ENCODE measurements at regions not wholly inside any gene's neighbourhood (a gene's known extent, or its start where the extent isn't known, plus 50 kb on each side); places are given as distances from the start of the nearest gene placed in this dataset.

DNA sequence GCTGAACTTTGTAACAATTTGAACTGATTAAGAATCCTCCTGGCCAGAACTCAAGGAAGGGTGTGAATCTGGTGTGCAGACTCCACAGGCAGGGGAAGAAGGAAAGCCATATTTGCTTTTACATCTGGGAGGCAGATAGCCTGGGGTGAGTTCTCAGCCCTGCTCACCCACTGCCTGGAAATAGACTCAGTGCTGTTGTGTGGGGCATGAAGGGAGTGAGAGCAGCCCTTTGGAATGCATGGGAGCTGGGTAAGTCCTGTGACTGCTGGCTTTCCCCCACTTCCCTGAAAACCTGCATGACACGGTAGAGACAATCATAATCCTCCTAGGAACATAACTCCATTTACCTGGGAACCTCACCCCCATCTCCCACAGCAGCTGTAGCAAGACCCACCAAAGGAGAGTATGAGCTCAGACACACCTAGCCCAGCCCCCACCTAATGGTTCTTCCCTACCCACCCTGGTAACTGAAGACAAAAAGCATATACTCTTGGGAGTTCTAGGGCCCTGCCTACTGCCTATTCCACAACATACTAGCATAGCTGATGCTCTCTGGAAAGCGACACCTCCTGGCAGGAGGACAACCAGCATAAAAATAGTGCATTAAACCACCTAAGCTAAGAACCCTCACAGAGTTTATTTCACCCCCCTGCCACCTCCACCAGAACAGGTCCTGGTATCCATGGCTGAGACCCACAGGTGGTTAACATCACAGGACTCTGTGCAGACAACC lies 59.3 kb upstream of the UBQLN2 start:
- H3K4me3 Mint-ChIP-seq = no peak overlapping the region
- ChIA-PET CTCF (no interaction called here), POLR2A (no interaction called here)
- ATAC-seq (ENCODE audit: poor library complexity) = no peak
- H3K36me3 Mint-ChIP-seq (ENCODE audit: low read depth) = peaks cover 2% of the 10 kb centered on the region
- Histone ChIP-seq H3K27me3 (ENCODE audit: control insufficient read depth in 1 of 2, insufficient read depth in 2 of 2, low read length in 2 of 2) (no peaks in the 10 kb centered on the region), H3K4me3 (ENCODE audit: low read length) (no peak overlapping the region), H3K9me3 (ENCODE audit: control insufficient read depth in 1 of 2, insufficient read depth in 1 of 2, low read length in 2 of 2) (peaks cover 12 to 25% of the 10 kb centered on the region in 2 experiments), H3K4me1 (ENCODE audit: insufficient read depth, low read length) (no peaks in the 10 kb centered on the region), H3K27ac (ENCODE audit: low read depth in 1 of 2, low read length in 2 of 2) (no peak overlapping the region), H3K36me3 (ENCODE audit: insufficient read depth, low read length) (no peaks in the 10 kb centered on the region)
- no peak for TF ChIP-seq CTCF (IDR thresholded peaks at IDR 0.05)
- H3K27ac Mint-ChIP-seq = no peak overlapping the region
- H3K4me1 Mint-ChIP-seq (ENCODE audit: low read depth) = no peaks in the 10 kb centered on the region
- intact Hi-C loops (cut with DNase I, micrococcal nuclease) = no loop called here
- no peak for DNase-seq
- H3K27me3 Mint-ChIP-seq = no peaks in the 10 kb centered on the region
- H3K9me3 Mint-ChIP-seq = peaks cover 1% of the 10 kb centered on the region

DNA sequence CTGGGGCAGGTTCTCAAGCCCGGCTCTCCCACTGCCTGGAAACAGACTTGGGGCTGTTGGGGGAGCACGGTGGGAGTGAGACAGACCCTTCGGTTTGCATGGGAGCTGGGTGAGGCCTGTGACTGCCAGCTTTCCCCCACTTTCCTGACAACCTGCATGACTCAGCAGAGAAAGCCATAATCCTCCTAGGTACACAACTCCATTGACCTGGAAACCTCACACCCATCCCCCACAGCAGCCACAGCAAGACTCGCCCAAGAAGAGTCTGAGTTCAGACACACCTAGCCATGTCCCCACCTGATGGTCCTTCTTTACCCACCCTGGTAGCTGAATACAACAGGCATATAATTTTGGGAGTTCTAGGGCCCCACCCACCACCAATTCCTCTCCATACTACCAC lies 57.6 kb upstream of the UBQLN2 start:
- intact Hi-C loops (cut with DNase I, micrococcal nuclease) = no loop called here

More for the DNA sequence above, 57.6 kb upstream of the UBQLN2 start:
- H3K4me3 ChIP-seq (ENCODE audit: low read length) = no peak overlapping the region
- Mint-ChIP-seq H3K4me3 (no peak overlapping the region), H3K4me1 (ENCODE audit: low read depth) (no peaks in the 10 kb centered on the region), H3K27me3 (no peaks in the 10 kb centered on the region), H3K9me3 (peaks cover 4% of the 10 kb centered on the region), H3K36me3 (ENCODE audit: low read depth) (peaks cover 7% of the 10 kb centered on the region), H3K27ac (no peak overlapping the region)
- POLR2A ChIA-PET = no interaction called here
- DNase-seq = no peak
- no peaks in the 10 kb centered on the region for H3K27me3 ChIP-seq (ENCODE audit: control insufficient read depth in 1 of 2, insufficient read depth in 2 of 2, low read length in 2 of 2)
- H3K9me3 ChIP-seq (ENCODE audit: control insufficient read depth in 1 of 2, insufficient read depth in 1 of 2, low read length in 2 of 2) = peaks cover 17 to 25% of the 10 kb centered on the region in 2 experiments
- no peak for TF ChIP-seq CTCF (IDR thresholded peaks at IDR 0.05)
- H3K36me3 ChIP-seq (ENCODE audit: insufficient read depth, low read length) = no peaks in the 10 kb centered on the region
- CTCF ChIA-PET = no interaction called here
- H3K27ac ChIP-seq (ENCODE audit: low read depth in 1 of 2, low read length in 2 of 2) = no peak overlapping the region
- ATAC-seq (ENCODE audit: poor library complexity) = no peak
- no peaks in the 10 kb centered on the region for H3K4me1 ChIP-seq (ENCODE audit: insufficient read depth, low read length)
